ENCODE measurements at regions not wholly inside any gene's neighbourhood (a gene's known extent, or its start where the extent isn't known, plus 50 kb on each side); places are given as distances from the start of the nearest gene placed in this dataset.
"Not testable (repeated sequence)": the region's sequence is repeated elsewhere in the genome, so short reads cannot be mapped to it uniquely, and the experiment has no call there.

DNA sequence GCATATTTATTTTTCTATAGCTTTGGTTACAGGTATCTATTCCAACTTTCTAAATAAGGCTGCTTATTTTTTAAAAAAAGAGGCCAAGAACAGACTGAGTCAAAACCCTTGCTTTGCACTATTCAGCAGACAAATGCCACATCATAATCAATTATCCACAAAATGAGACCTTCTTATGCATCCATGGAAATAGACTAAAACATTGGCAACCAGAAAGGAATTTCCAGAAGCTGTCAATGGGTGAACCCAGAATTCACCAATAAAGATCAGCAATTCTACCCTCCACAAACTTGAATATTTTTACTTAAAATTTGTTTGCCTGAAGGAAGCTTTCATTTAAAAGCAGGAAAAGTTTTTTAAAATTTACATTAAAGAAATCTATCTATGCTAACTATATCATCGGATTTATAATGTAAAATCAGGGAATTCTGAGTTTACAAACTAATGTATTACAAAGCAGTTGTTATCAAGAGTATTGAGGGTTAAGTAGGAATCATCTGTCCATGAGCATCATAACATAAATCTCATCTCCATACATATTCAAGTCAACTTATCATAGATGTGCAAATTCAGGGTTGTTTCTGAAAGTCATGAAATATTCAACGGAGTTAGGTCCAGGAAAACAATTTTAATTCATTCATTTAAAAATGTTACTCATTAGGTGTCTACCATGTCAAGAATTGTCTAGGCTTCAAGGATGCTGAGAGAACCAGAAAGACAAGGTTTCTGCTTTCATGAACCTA is 548.0 kb downstream of the SATB2 start:
- DNase-seq: no peak

GRCh38 chr2:198905881-198906612 is 551.7 kb downstream of the SATB2 start:
- DNase-seq: no peak

DNA sequence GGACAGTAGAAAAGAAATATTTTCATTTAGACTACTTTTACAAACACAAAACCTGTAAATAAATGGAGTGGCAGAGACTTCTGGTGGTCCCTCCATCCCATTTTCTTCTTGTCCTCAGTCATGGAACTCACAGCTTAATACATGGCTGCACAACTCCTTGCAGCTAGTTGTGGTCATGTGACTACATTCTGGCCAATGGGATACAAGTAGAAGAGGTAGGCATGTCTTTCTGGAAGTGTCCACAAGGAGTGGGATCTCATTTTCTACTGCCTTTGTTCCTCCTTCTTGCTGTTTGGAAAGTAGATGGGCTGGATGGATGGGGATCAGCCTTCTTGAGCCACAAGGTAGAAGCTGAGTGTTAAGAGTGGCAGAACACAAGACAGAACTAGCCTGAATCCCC is 555.8 kb downstream of the SATB2 start:
- no peak for DNase-seq

- no peak for DNase-seq
Observed at GRCh38 chr2:198900141-198900540, 557.6 kb downstream of the SATB2 start.

- DNase-seq: no peak
Observed at GRCh38 chr2:198890490-198890889, 567.2 kb downstream of the SATB2 start.

GRCh38 chr2:198883604-198884003 is 574.1 kb downstream of the SATB2 start:
- no peak for DNase-seq

DNA sequence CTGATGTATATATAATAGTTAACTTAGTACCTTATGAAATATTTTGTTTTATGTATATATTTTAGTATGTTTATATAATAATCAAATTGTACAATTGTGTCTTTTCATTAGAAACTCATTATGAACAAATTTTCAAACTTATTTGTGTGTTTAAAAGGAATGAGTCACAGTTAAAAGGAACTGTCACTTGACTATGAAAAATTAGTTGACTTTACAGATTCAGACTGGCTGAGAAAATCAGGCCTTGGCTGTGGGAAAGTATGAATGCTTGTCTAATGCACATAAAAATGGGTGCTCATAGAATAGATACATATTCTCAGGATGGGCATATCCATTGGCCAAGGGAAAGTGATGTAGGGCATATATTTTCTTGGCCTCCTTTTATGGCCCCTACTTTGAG is 576.8 kb downstream of the SATB2 start:
- no peak for DNase-seq

DNA sequence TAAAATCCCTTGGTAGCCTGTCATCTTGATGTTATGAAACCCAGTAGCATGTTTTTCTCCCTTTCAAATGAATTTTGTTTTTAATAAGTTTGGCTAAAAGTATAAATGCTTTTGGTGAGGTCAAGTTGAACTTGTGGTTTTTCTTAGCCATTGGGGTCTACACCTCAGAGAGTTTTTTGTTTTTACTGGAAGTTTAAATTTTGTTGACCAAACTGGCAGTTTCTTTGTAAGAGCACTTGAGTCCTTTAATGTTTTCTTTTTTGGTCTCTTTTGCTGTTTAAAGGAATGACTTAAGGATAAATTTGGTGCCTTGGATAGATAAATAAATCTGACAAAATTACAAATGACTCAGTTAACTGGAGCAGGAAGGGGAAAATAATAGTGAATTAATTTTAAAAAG is 577.3 kb downstream of the SATB2 start:
- DNase-seq: no peak

DNA sequence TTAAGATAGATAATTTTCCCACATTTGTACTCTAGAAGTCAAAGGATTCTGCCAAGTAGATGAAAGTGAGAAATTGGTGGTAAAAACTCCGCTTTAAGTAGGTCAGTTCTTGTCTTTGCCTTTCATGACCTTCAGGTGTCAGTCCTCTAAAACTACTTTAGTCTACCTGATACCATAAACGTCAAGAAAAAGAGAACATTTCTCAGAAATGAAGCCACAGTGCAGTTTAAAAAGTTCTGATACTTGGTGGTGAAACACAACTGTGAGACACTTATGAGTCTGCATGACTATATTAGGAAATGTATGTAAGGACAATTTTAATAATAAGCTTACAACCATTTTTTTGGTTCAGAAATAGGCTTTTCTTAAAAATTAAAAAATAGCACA is 583.3 kb downstream of the SATB2 start:
- DNase-seq: no peak

GRCh38 chr2:198873503-198874471 is 584.0 kb downstream of the SATB2 start:
- no peak for DNase-seq

DNA sequence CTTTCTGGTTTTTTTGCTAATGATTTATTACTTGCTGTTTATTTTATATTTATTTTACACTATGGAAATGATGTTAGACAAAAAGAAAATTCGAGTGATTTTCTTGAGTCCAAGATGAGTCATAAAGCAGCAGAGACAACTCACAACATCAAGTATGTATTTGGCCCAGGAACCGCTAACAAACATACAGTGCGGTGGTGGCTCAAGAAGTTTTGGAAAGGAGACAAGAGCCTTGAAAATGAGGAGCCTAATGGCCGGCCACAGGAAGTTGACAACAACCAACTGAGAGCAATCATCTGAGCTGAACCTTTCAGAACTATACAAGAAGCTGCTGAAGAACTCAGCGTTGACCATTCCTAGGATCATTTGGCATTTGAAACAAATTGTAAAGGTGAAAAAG is 594.1 kb downstream of the SATB2 start:
- no peak for DNase-seq

- DNase-seq: no peak
Observed at GRCh38 chr2:198861080-198861479, 596.7 kb downstream of the SATB2 start.

GRCh38 chr2:198857246-198857645 is 600.5 kb downstream of the SATB2 start:
- DNase-seq: no peak

- DNase-seq: not testable (repeated sequence)
Observed at GRCh38 chr2:198855746-198856145, 602.0 kb downstream of the SATB2 start.

GRCh38 chr2:198852248-198852647 is 605.5 kb downstream of the SATB2 start:
- no peak for DNase-seq

GRCh38 chr2:198825534-198825933 is 632.2 kb downstream of the SATB2 start:
- no peak for DNase-seq

DNA sequence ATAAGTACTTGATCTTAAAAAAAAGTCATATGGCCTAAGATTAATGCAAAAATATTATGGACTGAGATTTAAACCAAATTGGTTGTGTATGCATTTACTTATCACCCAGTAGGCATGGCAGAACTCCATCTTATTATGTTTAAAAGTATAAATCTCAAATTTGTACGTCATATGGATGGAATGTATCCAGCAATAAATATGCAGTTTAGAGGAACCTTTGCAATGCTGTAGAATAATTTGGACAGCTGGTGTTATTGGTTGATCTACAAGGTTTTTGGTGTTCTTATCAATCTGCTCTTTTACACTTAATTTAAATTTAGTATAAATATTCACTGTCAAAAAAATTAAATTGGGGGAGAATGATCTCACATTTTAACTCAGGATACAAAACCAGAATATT is 640.2 kb downstream of the SATB2 start:
- no peak for DNase-seq

DNA sequence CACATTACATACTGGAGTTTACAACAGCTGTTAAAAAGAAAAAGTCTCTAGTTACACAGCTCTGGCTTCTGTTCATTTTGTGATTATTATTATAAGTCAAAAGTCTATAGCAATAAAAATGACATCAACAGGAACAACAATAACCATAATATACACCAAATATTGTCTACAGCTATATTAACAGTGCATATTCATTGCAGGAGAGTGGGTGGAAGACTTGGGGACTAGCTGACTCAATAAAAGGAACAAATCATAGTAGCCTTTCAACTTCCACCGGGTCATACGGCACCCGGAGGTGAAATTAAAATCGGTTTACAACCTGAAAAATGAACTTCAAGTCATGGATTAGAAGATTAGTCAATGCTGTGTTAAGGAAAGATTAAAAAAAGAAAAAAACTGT is 642.1 kb downstream of the SATB2 start:
- no peak for DNase-seq

- no peak for DNase-seq
Observed at GRCh38 chr2:198811198-198811597, 646.5 kb downstream of the SATB2 start.

DNA sequence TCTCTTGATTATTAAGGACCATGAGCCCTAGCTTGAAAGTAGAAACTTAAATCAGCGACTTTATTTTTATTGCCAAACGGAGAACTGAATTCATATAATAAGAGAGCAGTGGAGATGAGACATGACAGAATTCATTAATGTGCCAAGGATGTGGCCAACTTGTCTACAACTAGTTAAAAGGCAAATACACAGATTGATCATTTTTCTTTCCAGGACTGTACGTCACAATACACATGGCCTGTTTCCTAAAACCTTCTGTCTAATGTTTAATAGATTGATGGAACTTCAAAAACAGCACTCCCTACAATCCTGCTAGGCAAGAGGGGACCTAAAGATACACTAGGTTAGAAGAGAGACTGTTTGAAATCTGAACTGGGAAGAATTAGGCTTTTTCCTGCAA is 647.8 kb downstream of the SATB2 start:
- no peak for DNase-seq

GRCh38 chr2:198807131-198807530 is 650.6 kb downstream of the SATB2 start:
- DNase-seq: no peak

DNA sequence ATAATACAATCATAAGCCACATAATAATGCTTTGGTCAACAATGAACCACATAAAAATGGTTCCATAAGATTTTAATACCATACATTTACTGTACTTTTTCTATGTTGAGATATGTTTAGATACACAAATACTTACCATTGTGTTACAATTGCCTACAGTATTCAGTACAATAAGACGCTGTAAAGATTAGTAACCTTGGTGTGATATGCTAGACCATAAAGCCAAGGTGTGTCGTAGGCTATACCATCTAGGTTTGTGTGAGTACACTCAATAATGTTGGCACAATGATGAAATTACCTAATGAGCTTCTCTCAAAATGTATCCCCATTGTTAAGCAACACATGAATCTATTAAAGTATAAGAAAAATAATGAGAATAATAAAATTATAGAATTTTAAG is 662.3 kb downstream of the SATB2 start:
- DNase-seq: no peak

- DNase-seq: no peak
Observed at GRCh38 chr2:198791623-198792022, 666.1 kb downstream of the SATB2 start.
